A673 (cell line): ENCODE measurements at regions not wholly inside any gene's neighbourhood (a gene's known extent, or its start where the extent isn't known, plus 50 kb on each side); places are given as distances from the start of the nearest gene placed in this dataset.

Source experiments
- CTCF ChIP-seq: fragments of 300-800, 200-600 bp; sonication (generic); conservative IDR thresholded peaks from 2 replicates; pipeline ENCODE4 v1.5.1; 2017; ENCODE audit warnings: low read depth, mild to moderate bottlenecking, antibody characterized with exemption, low read length, moderate library complexity, mixed read lengths
- EZH2 ChIP-seq: fragments of 200-600 bp; sonication (generic); IDR thresholded peaks from 2 replicates; pipeline ENCODE4 v1.6.1; 2017; ENCODE audit warnings: borderline replicate concordance, low read depth, mild to moderate bottlenecking, mixed read lengths, antibody characterized with exemption, low read length; ENCODE audit not compliant: poor library complexity, severe bottlenecking

GRCh38 chr5:44644628-44645027, 164.1 kb upstream of the MRPS30 start:
- TF ChIP-seq CTCF (no peak), EZH2 (no peak)
